Pulmonary artery endothelial cell (primary cell): ENCODE measurements at regions not wholly inside any gene's neighbourhood (a gene's known extent, or its start where the extent isn't known, plus 50 kb on each side); places are given as distances from the start of the nearest gene placed in this dataset.

Experiments
- DNase-seq: peaks from one replicate; pipeline ENCODE4 v3.0.0-alpha.2; 2011; ENCODE audit warnings: low read depth, low spot score

- DNase-seq: peak; percentile 7
These were observed 149.1 kb downstream of the BMP4 start for GRCh38 chr14:53807542-53807941.

GRCh38 chr14:53807108-53807507 lies 149.5 kb downstream of the BMP4 start:
- DNase-seq: no peak

GRCh38 chr14:53796734-53797133 lies 159.9 kb downstream of the BMP4 start:
- no peak for DNase-seq

- DNase-seq: no peak
These were observed 162.7 kb downstream of the BMP4 start for GRCh38 chr14:53793790-53794505.

GRCh38 chr14:53792909-53793308 lies 163.7 kb downstream of the BMP4 start:
- no peak for DNase-seq

GRCh38 chr14:53790731-53791500 lies 165.7 kb downstream of the BMP4 start:
- no peak for DNase-seq

GRCh38 chr14:53788566-53788965 lies 168.1 kb downstream of the BMP4 start:
- DNase-seq: no peak

- no peak for DNase-seq
These were observed 170.6 kb downstream of the BMP4 start for GRCh38 chr14:53786045-53786444.

GRCh38 chr14:53784688-53785087 lies 171.9 kb downstream of the BMP4 start:
- no peak for DNase-seq

GRCh38 chr14:53783256-53783655 lies 173.4 kb downstream of the BMP4 start:
- DNase-seq: no peak

- DNase-seq: no peak
These were observed 176.5 kb downstream of the BMP4 start for GRCh38 chr14:53780051-53780555.

- DNase-seq: no peak
These were observed 177.3 kb downstream of the BMP4 start for GRCh38 chr14:53779301-53779700.

- DNase-seq: no peak
These were observed 178.4 kb downstream of the BMP4 start for GRCh38 chr14:53778263-53778662.

GRCh38 chr14:53772936-53773335 lies 183.7 kb downstream of the BMP4 start:
- DNase-seq: no peak

GRCh38 chr14:53767566-53767965 lies 189.1 kb downstream of the BMP4 start:
- DNase-seq: no peak

- no peak for DNase-seq
These were observed 190.0 kb downstream of the BMP4 start for GRCh38 chr14:53766601-53767000.

- DNase-seq: no peak
These were observed 190.5 kb downstream of the BMP4 start for GRCh38 chr14:53766106-53766505.

- no peak for DNase-seq
These were observed 191.8 kb downstream of the BMP4 start for GRCh38 chr14:53764846-53765245.

GRCh38 chr14:53758141-53758540 lies 198.5 kb downstream of the BMP4 start:
- DNase-seq: no peak

GRCh38 chr14:53757732-53758131 lies 198.9 kb downstream of the BMP4 start:
- DNase-seq: no peak

GRCh38 chr14:53751650-53752049 lies 205.0 kb downstream of the BMP4 start:
- DNase-seq: no peak

- DNase-seq: no peak
These were observed 207.9 kb downstream of the BMP4 start for GRCh38 chr14:53748691-53749090.

- DNase-seq: no peak
These were observed 211.8 kb downstream of the BMP4 start for GRCh38 chr14:53744857-53745256.
